GM12874 (cell line): ENCODE measurements at regions not wholly inside any gene's neighbourhood (a gene's known extent, or its start where the extent isn't known, plus 50 kb on each side); places are given as distances from the start of the nearest gene placed in this dataset.

Source experiments
- CTCF ChIP-seq: IDR thresholded peaks from 2 replicates; pipeline ENCODE4 v1.5.1; 2011; ENCODE audit warnings: low read depth, mild to moderate bottlenecking, control low read depth, low read length, moderate library complexity; ENCODE audit not compliant: insufficient read depth

DNA sequence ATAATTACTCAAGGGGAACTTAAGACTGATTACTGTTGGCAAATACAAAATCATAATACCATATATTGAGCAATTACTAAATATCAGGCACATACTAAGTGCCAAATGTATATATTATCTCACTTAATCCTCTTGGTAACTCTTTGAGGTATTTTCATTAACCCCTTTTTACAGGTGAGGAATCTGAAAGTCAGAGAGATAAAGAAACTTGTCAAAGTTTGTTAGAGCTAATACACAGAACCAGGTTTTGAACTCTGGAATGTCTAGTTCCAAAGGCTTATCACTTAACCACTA is 80.3 kb downstream of the LLPH start:
- TF ChIP-seq CTCF = no peak

GRCh38 chr12:66049538-66050282 is 80.8 kb downstream of the LLPH start:
- no peak for TF ChIP-seq CTCF

GRCh38 chr12:66048835-66049537 is 81.6 kb downstream of the LLPH start:
- TF ChIP-seq CTCF = no peak

- no peak for TF ChIP-seq CTCF
Measured at GRCh38 chr12:66048218-66048834, 82.2 kb downstream of the LLPH start.

GRCh38 chr12:66047411-66048021 is 83.0 kb downstream of the LLPH start:
- no peak for TF ChIP-seq CTCF

DNA sequence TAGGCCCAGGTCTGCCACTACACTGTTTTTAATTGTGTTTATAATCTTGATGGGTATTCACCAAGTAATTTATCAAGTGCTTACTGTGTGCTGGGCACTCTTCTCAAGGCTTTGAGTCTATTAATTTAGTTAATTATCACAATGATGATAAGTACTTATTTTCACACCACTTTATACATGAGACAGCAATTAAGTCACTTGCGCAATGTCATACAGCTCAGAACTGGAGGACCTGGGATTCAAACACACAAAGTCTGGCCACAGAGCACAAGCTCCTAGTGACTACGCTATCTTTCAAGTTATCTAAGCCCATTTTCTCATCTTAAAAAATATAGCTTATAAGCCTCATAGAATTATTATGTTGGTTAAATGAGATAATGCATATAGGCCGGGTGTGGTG is 85.0 kb downstream of the LLPH start:
- no peak for TF ChIP-seq CTCF

DNA sequence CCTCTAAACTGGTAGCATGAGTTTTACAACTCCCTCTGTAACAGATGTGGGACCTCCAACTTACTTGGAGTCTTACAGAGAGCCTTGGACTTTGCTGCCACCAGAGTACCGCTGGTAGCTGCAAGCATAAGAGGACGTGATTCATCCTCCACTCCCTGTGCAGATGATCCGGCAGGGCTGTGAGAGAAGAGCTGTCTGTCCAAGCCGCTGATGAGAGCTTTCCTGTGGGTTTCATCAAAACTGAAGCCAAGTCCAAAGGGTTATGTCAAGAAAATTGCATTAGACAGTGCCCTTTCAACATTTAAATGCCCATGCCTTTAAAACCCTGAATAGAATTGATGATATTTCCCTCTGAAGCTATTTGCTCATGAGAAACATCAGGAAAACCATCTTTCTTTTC is 85.8 kb downstream of the LLPH start:
- no peak for TF ChIP-seq CTCF
